RPMI8226 (cell line): ENCODE measurements at regions not wholly inside any gene's neighbourhood (a gene's known extent, or its start where the extent isn't known, plus 50 kb on each side); places are given as distances from the start of the nearest gene placed in this dataset.

Experiments
- DNase-seq: peaks from one replicate; pipeline ENCODE4 v3.0.0-alpha.2; 2015

GRCh38 chr9:2465516-2465915 lies 156.1 kb upstream of the VLDLR start:
- no peak for DNase-seq

GRCh38 chr9:2465921-2466460 lies 155.6 kb upstream of the VLDLR start:
- DNase-seq = peak; percentile 84

DNA sequence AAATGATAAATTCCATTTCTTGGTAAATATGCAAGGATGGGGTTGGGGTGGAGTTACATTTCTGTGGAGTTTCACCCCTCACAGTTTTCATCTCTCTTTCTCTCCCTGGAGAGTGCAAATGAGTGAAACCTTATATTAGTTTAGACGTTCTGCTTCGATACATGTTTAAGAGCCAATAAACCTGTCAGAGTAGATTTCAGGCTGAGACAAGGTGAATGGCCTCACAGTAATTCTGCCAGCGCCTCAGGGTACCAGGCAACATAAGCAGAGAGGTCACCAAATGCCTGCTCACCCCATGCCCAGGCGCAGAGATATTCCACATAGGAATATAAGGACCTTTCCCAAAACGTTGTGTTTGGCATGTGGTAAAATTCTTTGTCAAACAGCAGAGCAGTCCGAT lies 154.9 kb upstream of the VLDLR start:
- DNase-seq = no peak

DNA sequence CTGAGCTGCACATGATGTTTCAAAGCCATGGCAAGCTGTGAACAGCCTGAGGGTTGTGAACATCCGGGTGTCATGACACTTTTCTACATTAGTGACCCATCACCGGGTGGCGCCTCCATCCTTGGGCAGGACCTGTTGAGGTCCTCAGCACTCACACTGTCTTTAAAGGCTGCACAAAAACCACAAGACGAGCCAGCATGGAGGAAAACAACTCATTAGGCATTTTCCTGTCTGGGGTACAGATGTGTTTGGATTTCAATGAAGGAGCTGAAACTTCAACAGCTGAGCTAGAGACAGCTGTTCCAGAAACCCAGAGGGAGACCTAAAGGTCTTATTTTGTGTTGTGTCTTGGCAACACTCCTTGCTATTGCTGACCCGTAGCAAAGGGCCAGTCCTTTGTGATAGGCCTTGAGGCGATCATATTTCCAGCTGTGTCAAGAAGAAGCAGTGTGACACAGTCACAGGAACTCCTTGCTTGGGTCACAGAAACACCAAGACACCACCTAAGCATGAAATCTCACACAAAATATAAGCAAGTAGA lies 151.8 kb upstream of the VLDLR start:
- DNase-seq = peak; percentile 70

DNA sequence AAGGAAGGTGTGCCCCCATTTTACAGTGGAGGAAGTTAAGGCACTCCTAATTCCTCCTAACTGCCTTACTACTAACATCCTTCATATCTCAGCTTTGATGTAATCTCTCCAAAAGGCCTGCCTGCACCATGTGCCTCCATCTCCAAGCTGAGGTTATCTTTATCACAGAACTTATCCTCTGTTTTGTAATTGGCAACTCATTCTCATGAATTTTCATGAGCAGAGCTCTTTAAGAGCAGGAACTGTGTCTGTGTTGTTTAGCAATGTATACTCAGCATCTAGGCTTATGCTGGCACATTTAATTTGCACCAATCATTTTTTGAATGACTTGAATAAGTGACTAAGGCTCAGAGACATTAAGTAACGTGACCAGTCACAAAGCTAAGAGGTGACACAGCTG lies 147.9 kb upstream of the VLDLR start:
- no peak for DNase-seq

DNA sequence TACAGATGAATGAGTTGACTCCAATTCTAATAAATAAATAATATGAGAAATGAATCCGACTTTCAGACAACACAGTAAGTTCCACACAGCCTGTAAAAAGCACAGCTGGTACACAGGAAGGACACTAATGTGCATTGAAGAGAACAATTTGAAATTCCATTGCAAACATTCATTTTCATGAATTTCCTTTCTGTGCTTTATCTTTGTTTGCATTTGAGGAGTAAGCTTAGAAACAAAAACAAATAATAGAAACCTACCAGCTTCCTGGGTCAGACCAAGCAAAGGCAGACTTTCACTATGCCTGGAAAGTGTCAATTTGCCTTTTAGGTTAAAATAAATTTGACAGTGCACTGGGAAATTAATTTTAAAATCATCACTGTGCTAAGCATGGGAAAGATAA lies 143.8 kb upstream of the VLDLR start:
- DNase-seq = no peak

- DNase-seq = no peak
These were observed 143.2 kb upstream of the VLDLR start for GRCh38 chr9:2478421-2478820.

GRCh38 chr9:2479056-2479565 lies 142.5 kb upstream of the VLDLR start:
- no peak for DNase-seq

DNA sequence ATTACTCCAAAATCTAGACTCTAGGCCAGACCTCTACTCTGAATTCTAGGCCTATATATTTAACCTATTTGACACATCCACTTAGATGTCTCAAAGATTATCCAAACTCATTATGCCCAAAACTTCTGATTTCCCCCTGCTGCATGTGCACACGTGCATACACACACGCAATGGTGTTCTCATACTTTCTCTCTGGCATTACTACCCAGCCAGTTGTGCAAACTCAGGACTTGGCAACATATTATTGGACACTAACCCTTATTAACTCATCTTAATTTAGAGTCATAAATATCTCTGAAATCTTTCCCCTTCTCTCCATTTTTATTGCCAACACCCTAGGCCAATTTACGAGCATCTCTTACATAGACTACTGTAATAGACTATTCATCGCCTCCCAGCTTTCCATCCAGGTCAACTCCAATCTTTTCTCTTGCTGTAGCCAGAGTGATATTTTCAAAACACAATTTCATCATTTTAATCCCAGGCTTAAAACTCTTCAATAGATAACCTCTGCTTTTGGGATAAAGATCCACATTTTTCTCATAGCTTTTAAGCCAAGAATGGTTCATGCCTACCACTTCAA lies 141.2 kb upstream of the VLDLR start:
- DNase-seq = no peak

- no peak for DNase-seq
These were observed 140.4 kb upstream of the VLDLR start for GRCh38 chr9:2481216-2481615.

GRCh38 chr9:2486988-2487387 lies 134.6 kb upstream of the VLDLR start:
- DNase-seq = no peak

DNA sequence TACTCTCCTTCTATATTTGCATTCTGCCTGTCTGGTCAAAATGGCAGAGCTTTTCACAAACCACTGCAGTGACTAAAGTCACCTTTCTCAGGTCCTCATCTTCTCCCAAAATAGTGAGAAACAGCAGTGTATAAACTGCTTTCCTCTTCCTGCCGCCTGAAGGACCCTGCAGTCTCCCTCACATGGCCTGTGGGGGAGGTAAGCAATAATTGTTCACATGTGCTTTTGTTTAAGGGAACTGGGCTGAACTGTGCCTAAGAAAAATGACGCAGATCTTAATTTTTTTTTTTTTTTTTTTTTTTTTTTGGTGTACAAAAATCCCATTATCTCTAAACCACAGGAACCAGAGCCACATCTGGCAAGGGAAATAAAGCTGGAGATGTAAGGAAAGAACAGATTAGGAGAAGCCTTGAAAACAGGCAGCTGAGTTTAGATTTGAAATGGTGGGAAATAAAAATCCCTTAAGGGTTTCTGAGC lies 131.7 kb upstream of the VLDLR start:
- no peak for DNase-seq

DNA sequence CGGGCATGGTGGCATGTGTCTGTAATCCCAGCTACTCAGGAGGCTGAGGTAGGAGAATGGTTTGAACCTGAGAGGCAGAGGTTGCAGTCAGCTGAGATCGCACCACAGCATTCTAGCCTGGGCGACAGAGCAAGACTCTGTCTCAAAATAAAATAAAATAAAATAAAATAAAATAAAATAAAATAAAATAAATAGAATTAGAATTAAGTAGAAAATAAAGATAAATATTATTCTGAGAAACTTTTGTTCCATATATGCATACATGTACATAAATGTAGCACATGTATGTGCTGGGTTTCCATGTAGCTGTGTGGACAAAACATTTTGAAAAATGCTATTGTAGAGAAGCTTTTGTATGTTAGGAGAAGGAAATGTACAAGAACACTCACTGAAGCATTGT lies 129.4 kb upstream of the VLDLR start:
- DNase-seq = no peak

DNA sequence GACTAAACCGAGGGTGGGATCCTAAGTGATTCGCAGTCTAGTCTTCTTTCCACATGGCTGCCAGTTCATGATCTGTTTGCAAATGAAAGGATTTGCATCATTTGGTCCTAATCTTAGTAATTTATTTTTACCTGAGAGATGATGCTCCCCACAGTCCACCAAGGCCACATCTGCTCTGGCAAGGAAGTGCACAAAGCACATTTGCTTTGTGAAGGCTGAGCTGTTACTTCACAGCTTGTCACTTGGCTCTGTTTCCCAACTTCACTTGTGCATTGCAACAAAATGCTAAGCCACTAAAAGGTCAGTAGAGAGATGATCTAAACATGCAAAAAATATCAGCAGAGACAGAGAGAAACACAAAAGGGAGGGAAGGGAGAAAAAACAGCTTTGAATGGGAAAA lies 128.5 kb upstream of the VLDLR start:
- DNase-seq = no peak

DNA sequence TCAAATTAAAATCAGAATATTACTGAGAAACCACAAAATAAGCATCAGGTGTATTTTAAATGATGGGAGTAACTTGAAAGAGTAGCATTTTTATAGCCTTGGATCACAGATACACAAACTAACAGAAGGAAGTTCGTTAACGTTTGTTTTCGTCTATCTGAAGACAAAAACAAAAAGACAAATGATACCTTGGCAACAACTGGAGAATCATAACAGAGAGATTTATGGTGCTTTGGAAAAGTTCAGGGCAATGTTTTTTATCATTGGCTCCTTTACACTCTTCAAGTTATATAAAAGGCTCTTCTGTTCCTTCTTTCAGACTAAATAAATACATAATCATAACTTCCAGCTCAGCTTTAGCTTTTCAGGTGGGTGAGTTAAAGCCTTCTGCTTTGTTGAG lies 128.1 kb upstream of the VLDLR start:
- no peak for DNase-seq

DNA sequence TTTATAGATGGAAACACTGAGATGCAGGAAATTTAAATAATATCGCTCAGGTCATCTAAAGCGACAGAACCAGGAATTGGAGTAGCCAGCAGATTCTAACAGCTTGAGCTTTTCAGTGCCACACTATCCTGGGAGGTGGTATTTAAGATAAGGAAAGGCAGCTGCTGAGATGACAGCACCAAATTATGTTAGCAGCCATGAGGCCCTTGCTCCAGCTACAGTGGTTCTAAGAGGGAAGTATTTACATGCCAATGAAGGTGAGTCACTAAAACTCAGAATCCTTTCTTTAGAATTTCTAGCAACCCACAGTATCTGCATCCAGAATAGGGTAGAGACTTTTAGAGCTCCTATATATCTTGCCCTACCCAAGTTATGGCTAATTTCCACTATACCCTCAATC lies 127.0 kb upstream of the VLDLR start:
- no peak for DNase-seq

GRCh38 chr9:2495221-2496005 lies 126.2 kb upstream of the VLDLR start:
- no peak for DNase-seq

- DNase-seq = no peak
These were observed 125.4 kb upstream of the VLDLR start for GRCh38 chr9:2496169-2496568.

DNA sequence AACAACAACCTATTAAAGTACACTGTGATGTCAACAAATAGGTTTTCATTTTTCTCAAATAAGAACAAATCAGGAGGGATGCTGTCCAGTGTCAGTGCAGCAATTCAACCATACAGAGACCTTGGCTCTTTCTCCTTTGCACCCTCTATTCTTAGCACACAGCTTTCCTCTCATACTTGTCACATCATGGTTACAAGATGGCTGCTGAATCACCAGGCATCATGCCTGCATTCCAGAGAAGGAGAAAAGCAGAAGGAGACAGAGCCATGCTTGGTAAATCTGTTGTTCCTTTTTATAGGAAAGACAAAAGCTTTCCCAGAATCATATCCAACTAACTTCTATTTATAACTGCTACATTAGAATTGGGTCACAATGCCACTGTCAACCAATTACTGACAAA lies 124.7 kb upstream of the VLDLR start:
- no peak for DNase-seq

GRCh38 chr9:2497666-2498400 lies 123.8 kb upstream of the VLDLR start:
- no peak for DNase-seq

DNA sequence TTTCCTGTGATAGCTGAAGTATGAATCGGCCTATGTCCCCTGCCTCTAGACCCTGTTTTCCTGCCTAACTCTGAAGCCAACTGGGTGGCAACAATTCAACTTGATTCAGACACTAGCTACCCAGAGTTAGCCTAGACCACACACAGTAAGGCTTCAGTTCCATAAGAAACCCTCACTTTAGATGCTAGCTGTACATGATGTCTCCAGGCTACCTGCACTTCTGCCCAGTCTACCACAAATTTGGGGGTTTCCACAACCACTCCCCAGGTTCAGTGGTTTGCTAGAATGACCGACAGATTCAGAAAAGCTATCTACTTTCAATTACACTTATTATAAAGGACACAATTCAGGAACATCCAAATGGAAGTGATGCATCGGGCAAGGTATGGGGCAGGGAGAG lies 119.4 kb upstream of the VLDLR start:
- no peak for DNase-seq

GRCh38 chr9:2502760-2503159 lies 118.8 kb upstream of the VLDLR start:
- no peak for DNase-seq

DNA sequence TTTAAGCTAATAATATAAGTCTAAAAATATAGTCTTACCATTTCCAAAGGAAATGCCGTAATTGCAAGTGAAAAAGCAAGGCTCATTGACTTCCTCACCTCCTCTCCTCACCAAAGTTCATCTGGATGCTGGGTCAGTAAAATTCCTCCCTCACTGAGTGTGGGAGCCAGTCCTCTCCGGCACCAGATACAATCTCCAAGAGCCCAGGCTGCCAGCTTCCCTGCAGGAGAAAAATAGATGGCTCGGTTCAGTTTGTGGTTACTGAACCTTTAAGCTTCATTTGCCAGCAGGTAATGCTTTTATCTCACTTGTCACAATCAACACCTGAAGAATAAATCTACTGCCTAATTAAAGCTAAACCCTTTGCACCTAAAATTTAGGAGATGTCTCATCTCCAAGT lies 115.3 kb upstream of the VLDLR start:
- no peak for DNase-seq
